Right hindlimb (tissue), 1 donor: ENCODE measurements at regions not wholly inside any gene's neighbourhood (a gene's known extent, or its start where the extent isn't known, plus 50 kb on each side); places are given as distances from the start of the nearest gene placed in this dataset.
"Not testable (repeated sequence)": the region's sequence is repeated elsewhere in the genome, so short reads cannot be mapped to it uniquely, and the experiment has no call there.

Experiments
- DNase-seq: peaks from one replicate; pipeline ENCODE4 v3.0.0-alpha.2; 2018

GRCh38 chr12:67853204-67853603, 136.0 kb upstream of the IFNG-AS1 start:
- no peak for DNase-seq

- no peak for DNase-seq
Observed at GRCh38 chr12:67854351-67854750, 134.9 kb upstream of the IFNG-AS1 start.

- DNase-seq: no peak
Observed at GRCh38 chr12:67855103-67855502, 134.1 kb upstream of the IFNG-AS1 start.

- DNase-seq: no peak
Observed at GRCh38 chr12:67871231-67871630, 118.0 kb upstream of the IFNG-AS1 start.

- no peak for DNase-seq
Observed at GRCh38 chr12:67873355-67873754, 115.9 kb upstream of the IFNG-AS1 start.

GRCh38 chr12:67876305-67876915, 112.8 kb upstream of the IFNG-AS1 start:
- no peak for DNase-seq

- no peak for DNase-seq
Observed at GRCh38 chr12:67877727-67878126, 111.5 kb upstream of the IFNG-AS1 start.

- DNase-seq: no peak
Observed at GRCh38 chr12:67879937-67880336, 109.3 kb upstream of the IFNG-AS1 start.

GRCh38 chr12:67881565-67881964, 107.7 kb upstream of the IFNG-AS1 start:
- no peak for DNase-seq

- DNase-seq: no peak
Observed at GRCh38 chr12:67884596-67884995, 104.7 kb upstream of the IFNG-AS1 start.

GRCh38 chr12:67885375-67886169, 103.7 kb upstream of the IFNG-AS1 start:
- DNase-seq: no peak

- DNase-seq: no peak
Observed at GRCh38 chr12:67887065-67887464, 102.2 kb upstream of the IFNG-AS1 start.

GRCh38 chr12:67889931-67890330, 99.3 kb upstream of the IFNG-AS1 start:
- no peak for DNase-seq

GRCh38 chr12:67890726-67891258, 98.5 kb upstream of the IFNG-AS1 start:
- DNase-seq: no peak

GRCh38 chr12:67891596-67891995, 97.7 kb upstream of the IFNG-AS1 start:
- no peak for DNase-seq

GRCh38 chr12:67892259-67893021, 96.8 kb upstream of the IFNG-AS1 start:
- no peak for DNase-seq

- DNase-seq: peak; percentile 33
Observed at GRCh38 chr12:67893022-67893580, 96.1 kb upstream of the IFNG-AS1 start.

- not testable (repeated sequence) for DNase-seq
Observed at GRCh38 chr12:67900418-67900817, 88.8 kb upstream of the IFNG-AS1 start.

GRCh38 chr12:67909091-67909531, 80.1 kb upstream of the IFNG-AS1 start:
- no peak for DNase-seq

GRCh38 chr12:67909681-67910080, 79.6 kb upstream of the IFNG-AS1 start:
- DNase-seq: no peak

GRCh38 chr12:67910360-67911274, 78.6 kb upstream of the IFNG-AS1 start:
- DNase-seq: no peak

GRCh38 chr12:67911275-67911600, 78.0 kb upstream of the IFNG-AS1 start:
- no peak for DNase-seq
